HK-2 (cell line): ENCODE measurements at regions not wholly inside any gene's neighbourhood (a gene's known extent, or its start where the extent isn't known, plus 50 kb on each side); places are given as distances from the start of the nearest gene placed in this dataset.

Experiments
- DNase-seq: peaks from one replicate; pipeline ENCODE4 v3.0.0-alpha.2; 2018; ENCODE audit not compliant: unreplicated experiment

DNA sequence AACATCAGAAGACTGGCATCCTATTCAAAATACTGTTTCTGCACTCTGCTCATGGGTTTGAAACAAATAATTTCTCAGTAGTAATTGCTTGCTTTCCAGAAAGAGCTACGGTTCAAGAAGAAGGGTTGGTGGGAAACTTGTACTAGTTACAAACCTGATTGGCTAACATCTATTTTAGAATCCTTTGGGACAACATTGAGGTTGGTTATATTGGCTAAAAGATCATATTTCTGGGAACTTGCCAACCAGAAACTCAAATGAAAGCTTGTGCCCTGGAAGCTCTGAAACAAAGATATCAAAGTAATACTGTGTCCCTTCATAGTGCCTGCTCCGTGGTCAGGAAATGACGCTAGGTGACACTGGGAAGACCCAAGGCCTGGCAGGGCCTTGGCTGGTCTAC lies 141.7 kb downstream of the LACC1 start:
- DNase-seq: no peak

DNA sequence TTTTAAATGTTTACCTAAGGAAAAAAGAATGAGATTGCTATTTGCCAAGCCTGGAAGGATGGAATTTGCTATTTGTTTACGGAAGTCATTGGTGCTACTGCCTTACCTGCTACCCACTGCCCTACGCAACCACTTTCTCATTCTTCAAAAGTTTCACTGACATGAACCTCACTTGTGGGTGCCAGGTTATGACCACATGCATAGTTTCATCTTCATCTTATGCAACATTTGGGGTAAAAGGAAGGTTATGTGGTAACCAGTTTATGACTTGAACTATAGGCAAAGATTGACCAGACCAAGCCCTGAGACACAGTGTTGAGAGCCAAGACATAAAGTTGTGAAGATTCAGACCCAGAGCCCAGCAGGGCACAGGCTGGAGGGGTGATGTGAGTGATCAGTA lies 142.5 kb downstream of the LACC1 start:
- no peak for DNase-seq

DNA sequence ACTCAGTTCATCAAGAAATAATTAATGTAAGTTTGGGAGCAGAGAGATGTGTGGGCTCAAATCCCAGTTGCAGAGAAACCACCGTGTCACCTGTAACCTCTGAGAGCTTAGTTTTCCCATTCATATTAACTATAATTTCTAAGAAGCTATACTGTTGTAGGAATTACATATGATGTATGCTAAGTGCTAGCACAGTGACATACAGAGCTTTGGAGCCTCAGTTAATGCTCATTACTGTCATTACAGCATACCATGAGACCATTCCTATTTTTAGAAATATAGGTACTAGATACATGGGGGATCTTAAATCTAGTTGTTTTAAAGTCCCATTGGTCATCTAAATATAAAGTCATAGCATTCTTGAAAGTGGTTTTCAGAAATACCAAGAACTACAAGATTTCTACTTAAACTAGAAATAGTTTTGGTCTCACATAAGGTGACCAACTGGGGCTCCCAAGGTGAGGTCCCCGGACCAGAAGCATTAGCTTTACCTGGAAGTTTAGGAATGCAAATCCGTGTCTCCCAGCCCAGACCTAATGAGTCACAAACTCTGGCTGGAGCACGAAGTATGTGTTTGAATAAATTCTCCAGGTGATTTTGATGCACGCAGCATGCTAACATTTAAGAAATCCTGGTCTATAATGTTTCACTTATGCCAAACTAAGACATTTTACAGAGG lies 144.6 kb downstream of the LACC1 start:
- no peak for DNase-seq

DNA sequence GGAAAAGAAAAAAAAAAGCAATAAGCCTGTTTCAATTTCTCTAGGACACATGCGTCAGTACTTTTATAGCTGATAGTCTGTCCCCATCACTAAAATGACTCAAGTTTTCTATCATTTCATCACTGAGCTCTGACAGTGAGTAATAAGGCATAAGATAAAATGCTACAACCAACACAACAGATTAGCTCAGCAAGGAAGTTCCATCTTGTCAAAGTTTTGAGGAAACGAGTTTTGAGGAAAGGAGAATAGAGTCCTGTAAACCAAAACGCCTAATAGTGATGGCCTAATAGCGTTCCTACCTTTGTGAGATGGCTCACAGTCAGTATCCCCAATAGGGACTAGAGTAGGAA lies 145.1 kb downstream of the LACC1 start:
- DNase-seq: no peak

DNA sequence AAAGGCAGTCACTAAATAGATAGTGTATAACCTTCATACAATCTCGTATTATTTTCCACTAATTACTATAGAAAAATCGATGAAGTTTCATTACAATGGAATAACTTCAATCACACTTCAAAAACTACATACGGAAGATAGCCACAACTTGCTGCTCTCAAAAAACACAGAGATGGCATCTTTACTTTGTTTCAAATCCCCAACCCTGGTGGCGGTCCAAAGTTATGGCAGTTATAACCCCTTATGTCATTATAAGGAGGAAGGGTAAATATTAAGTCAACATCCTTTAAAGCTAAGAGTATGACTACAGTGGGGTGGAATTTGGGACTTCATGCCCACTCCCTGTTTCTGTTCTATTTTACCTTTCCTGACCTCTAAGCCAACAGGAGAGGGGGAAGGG lies 146.5 kb downstream of the LACC1 start:
- DNase-seq: no peak

DNA sequence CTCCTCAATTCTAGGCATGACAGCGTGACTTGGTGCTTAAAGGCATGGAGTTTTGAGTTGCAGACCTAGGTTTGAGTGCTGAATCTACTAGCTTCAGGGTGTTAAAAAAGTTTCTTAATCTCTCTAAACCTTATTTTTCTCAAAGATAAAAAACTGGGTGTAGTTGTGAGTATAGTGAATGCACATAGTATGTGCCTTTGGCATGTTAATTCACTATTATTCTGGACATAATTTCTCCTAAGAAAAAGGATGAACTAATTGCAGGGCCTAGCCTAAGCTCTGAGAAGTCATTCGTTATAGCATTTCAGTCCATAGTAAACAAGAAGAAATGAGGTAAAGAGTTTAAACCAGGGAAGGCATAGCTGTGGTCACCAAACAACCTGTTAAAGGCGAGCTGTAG lies 149.0 kb downstream of the LACC1 start:
- DNase-seq: no peak

DNA sequence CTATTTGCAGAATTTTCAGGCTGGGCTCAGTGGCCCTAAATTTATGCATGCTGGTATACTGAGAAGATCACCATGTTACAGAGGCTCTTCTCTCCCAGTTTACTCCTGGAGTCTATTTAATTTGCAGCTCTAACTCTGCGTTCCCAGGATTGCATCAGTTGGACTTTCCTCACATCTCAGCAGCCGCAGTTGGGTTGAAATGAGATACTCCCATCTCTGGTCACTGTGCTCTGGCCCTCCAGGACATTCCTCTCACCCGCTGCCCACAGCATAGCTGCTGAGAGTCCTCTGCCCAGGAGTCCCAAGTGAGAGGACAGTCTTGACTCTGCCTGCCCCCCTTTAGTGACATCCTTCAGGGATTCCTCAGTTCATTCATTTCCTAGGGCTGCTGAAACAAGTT lies 150.9 kb downstream of the LACC1 start:
- DNase-seq: no peak

DNA sequence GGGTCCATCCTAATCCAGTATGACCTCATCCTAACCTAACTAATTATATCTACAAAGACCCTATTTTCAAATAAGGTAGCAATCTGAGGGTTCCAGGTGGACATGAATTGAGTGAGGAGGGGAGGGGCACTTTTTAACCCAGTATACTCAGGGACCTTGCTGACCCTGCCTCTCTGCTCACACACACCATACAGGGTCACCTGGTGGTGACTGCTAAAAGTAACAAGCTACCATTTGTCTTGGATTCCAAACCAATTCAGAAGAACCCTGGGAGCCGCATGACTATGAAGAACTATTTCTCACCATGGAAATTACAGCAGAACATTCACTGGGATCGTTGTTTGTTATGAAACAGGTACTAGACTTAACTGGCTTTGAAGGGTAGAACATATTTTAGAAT lies 151.9 kb downstream of the LACC1 start:
- DNase-seq: no peak

DNA sequence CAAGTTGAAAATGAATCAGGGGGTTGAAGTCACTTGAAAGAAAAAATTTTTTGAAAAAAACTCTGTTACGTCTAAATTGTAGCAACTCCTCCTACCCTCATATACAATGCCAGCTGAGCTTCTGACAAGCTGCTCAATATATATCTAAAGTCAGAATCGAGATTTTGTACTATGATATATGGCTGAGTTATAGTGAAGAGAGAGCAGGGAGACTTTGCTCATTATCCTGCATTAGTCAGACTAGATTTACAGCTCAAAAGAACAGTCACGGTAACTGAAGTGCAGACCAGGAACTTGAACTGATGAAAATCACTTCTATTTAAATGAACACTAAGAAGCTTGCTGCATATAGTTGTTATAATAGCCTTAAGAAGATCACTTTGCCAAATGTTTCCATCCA lies 153.1 kb downstream of the LACC1 start:
- no peak for DNase-seq

DNA sequence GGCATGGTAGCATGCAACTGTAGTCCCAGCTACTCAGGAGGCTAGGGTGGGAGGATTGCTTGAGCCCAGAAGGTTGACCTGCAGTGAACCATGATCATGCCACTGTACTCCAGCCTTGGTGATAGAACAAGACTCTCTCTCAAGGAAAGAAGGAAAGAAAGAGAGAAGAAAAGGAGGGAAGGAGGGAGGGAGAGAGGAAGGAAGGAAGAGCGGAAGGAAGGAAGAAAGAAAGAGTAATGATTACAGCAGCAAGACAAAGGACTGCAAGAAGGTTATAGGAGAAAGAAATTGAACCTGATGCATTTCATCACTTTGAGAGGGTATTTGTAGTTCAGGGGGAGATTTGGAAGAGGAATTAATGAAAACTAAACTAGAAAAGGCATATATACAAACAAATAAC lies 155.7 kb downstream of the LACC1 start:
- no peak for DNase-seq

DNA sequence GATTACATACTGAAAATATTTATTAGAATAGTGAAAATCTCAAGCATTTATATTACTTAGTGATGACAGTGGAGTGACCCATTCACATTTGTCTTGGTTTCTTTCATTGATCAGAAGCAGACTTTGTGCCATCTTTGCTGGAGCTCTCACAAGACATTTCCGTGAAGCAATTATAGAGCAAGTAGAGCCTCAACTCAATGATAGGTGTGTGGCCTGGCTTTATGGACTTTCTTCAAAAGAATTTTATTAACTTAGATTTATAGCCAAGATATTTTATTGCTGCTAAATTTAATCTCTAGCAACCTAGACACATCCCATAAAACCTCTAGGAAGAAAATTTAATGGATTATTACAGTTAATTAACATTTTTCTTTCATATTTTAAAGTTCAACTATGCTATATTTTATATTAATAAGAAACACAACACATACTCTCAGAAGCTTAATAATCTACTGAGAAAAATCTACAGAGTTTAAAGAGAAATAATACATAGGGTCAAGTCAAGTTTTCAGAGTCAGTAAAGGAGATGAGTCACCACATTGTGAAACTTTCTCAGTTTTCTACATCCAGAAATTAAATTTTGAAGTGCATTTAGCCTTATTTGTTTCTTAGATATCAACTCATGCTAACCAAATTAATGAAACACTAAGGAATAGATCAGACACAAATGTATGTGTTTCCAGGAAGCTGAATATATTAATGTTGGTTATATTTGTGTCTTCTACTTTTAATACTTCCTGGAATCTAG lies 160.5 kb downstream of the LACC1 start:
- no peak for DNase-seq

DNA sequence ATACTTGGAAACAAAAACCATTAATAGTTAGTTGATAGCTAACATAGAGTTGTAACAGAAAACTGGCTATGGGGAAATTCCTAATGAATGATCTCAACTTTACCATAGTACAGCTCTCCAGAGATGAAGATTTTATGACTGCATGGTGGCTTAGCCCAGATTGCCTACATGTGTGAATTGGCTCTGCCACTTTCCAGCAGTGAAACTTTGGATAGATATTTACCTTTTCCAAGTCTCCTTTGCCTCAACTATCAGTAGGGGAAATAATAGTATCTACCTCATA lies 161.1 kb downstream of the LACC1 start:
- DNase-seq: no peak

DNA sequence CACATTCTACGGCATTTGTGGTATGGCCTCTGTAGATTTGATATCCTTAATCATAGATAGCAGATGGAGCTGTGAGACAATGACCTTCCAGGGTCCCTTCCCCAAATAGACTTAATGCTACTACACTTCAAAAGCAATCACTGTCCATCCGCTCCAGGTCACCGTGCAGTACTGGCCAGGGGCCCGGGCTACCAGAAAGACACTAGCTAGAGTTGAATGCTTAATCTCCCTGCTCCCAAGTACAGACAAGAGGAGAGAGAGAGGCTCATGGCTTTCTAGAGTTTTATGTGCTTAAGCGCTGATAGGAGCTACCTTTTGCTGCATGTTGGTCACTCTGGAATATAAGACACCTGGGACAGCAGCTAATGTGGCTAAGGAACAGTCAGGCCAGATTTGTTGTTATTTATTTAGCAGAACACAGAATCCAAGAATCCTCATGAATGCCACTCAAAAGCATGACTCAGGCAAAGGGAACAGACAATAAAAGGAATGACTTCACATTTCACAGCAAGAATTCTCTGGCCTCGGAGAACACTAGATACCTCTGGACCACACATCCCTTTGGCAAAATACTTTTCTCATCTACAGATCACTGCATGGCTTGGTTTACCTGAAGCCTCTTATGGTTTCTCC lies 165.0 kb downstream of the LACC1 start:
- no peak for DNase-seq

DNA sequence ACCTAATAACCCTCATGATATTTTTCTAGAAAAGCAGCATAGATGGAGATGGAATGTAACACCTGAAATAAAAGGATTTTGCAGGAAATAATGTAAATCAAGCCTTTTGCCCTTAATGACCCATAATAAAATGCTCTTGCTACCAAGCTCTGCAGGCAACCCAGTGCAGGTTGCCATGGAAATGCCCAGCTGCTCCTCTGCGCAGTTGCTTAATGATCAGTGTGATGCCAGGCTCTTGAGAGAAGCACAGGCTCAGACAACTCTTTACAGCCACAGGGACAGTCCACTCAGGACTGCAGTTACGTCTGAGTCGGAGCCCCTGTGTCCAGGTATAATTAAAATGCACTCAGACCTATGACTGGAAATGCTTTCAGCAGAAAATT lies 165.5 kb downstream of the LACC1 start:
- no peak for DNase-seq

DNA sequence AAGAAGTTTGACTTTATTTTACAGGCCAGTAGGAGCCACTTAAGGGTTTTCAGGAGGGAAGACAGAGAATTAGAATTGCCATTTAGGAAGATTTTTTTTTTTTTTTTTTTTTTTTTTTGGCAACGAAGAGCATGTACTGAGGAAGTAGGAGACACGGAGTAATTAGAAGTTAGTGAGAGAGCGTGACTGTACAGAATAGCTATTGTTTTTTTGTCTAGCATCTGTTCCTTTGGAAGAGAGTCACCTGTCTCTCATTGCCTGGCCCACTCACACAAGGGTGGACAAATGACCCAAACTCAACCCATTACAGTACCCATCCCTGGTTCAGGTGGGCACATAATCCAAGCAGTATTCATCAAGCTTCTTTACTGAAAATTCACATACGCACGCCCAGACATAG lies 166.7 kb downstream of the LACC1 start:
- DNase-seq: no peak

DNA sequence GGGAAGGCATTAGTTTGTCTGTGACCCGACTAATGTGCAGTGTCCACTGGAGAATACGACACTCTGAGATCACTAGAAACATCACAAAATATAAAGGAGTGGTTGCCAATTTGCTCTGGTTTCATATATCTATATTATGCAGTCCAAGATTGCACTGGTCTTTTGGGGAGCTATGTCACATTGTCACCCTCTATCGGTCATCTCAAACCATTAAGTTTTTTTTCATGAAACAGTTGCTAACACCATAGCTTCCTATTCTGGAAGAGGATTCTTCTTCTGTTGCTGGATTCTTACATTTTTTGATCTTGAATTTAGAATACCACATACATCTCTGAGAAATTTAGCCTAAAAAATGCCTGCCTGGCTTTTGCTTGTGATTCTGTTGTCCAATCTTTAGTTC lies 168.6 kb downstream of the LACC1 start:
- DNase-seq: no peak

DNA sequence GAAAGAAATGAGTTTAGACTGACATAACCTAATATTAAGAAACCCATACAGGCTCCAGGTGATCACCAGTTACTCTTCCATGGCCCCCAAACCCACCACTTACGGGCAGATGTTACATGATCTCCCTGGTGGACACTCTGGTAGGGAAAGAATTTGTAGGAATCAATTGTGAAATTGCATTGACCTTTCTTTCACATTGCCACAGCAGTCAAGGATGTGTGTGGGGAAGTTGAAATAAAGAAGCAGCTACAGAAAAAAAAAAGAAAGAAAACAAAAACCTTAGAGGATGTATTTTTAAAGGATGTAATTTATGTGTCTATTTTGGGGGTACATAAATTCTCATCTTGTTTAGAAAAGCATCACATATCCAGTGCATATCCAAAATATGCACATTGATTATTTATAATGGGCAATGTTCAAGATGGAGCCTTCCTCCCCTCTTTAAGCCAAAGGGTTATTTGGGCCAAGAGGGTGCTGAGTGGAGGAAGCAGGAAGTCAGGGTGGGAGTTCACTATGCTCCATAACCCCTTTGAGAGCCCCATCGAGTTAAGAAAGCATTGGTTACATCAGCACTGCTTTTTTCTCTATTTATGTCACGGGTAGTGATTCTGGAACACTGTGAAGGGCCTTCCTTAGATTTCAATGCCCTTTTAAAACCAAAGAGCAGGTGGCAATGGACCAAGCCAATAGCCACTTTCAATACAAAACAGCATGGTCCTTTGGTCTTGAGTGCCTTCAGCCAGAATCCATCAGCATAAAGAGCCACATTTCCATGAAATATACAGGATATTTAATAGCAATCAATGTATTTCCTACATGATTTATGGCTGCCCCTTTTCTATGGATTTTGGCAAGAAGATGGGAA lies 169.6 kb downstream of the LACC1 start:
- no peak for DNase-seq

DNA sequence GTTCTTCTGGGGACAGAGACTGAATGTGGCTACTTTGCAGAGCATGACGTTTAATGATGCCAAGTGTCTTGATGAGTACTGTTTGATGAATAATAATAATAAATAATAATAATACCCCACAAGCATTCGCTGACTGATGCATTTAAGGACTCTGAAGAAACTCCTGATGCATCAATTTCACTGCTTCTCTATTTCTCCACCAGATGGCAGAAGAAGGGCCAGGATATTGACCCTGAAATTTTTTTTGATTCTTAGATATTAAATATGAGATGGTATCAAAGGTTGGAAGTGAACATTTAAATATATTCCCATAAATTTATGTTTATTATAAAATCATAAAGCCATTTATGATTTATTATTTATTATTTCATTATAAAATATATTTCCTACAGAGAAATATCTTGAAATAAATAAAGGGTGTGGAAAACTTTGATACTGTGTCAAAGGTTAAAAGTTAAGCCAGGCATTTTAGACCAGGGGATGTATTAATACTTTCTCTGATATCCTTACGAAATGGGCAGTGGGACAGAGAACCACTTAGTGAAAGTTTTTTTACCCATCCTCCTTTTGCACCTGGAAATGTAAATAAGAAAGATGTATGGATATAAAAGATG lies 170.9 kb downstream of the LACC1 start:
- no peak for DNase-seq

DNA sequence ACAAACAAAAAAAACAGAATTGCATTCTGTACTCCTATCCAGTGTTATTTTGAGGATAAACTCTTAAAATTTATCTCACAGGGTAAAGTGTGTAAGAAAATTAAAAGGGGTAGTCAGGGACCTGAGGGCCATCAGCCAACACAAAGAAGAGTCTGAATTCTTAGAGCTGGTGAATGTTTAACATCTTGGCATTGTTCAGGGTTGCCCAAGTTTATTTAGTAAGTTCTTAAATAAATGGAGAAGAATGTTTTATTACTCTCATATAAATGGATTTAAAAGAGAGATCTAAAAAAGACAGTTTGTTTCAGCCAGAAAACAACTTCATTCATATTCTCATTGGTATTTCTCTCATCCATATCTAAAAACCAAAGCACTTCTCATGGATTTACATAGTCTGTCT lies 171.7 kb downstream of the LACC1 start:
- DNase-seq: no peak

DNA sequence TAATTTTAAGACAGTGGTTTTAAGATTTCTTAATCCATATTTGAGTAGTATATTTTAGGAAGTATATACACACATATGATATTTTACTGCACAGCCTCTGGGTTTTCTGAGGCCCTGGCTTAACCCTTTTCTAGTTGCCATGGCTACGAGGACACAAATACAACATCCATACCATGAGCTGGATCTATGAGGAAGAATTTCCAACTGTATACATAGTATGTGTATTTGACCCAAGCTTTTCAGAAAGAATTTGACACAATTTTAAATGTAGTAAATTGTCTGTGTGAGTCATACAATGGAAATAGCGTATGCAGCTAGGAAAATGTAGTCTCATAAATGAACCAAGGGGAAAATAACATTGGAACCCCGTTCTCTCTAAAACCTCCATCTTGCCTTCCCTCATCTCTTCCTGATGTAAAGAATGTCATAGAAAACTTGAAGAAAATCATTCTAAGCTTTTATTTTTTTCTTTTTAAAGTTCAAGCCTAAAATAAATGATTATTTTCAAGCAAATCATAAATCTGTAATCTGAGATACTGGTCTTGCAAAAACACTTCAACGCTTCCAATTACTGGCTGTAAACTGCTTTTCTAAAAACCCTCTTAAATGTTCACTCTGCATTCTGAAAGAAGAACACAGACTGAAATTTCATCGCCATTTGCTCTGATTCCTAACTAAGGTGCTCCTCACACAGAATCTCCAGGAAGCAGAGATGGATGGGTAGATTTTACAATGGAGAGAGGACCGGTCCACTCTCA lies 172.4 kb downstream of the LACC1 start:
- no peak for DNase-seq

DNA sequence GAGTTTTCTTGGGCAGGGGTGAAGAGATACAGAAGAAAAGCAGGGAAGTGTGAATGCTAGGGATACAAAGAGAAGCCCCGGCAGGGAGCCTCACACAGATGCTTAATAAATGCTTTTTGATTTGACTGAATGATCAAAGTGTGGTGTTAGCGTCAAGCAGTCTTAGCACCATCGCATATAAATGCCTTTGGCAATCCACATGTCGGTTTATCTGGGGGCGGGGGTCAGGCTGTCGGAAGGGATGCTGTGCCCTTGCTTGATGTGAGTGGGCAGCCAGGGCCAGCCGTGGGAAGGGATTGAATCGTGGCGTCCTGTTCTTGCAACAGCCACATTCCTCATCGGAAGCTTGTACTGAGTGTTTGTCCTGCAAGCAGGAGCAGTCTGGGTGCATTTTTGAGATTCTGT lies 173.1 kb downstream of the LACC1 start:
- DNase-seq: no peak

DNA sequence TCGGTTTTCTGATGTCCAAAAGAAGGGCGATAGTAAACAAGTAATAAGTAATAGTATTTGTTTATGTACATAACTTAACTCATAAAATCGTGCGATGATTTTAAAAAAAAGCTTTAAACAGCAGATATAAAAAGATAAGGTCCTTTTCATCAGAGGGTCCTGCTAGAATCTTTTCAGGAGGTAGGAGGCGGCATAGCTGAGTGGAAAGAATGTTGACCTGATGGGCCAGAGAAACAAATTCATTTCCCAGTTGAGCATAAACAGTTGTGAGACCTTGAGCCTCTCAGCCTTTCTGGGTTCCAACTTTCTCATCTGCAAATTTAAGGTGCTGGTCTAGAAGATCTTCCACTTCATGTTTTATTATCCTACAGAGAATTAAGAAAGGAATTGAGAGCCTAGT lies 173.5 kb downstream of the LACC1 start:
- no peak for DNase-seq
